Parathyroid adenoma (tissue), 2 donors: ENCODE measurements at regions not wholly inside any gene's neighbourhood (a gene's known extent, or its start where the extent isn't known, plus 50 kb on each side); places are given as distances from the start of the nearest gene placed in this dataset.

ENCODE experiments used
- H2AFZ ChIP-seq: fragments of 300-600 bp; sonication (generic); one replicate; pipeline ENCODE4 v1.7.0; 2017; ENCODE audit warnings: antibody characterized with exemption, mild to moderate bottlenecking
- H3K27ac ChIP-seq: fragments of 300-600 bp; sonication (generic); one replicate; pipeline ENCODE4 v1.7.0; 2017
- H3K27me3 ChIP-seq: fragments of 300-600 bp; sonication (generic); one replicate; pipeline ENCODE4 v1.7.0; 2017; ENCODE audit warnings: low read length; ENCODE audit not compliant: control insufficient read depth, insufficient read depth
- H3K36me3 ChIP-seq: fragments of 300-600 bp; sonication (generic); one replicate; pipeline ENCODE4 v1.7.0; 2017; ENCODE audit warnings: low read length; ENCODE audit not compliant: control insufficient read depth, insufficient read depth
- H3K4me1 ChIP-seq: fragments of 300-600 bp; sonication (generic); one replicate; pipeline ENCODE4 v1.7.0; 2017; ENCODE audit warnings: control low read depth
- H3K4me2 ChIP-seq: fragments of 300-600 bp; sonication (generic); one replicate; pipeline ENCODE4 v1.7.0; 2017; ENCODE audit warnings: low read length
- H3K4me3 ChIP-seq: fragments of 300-600 bp; sonication (generic); one replicate; pipeline ENCODE4 v1.7.0; 2017; ENCODE audit warnings: low read depth, low read length
- H3K79me2 ChIP-seq: fragments of 300-600 bp; sonication (generic); one replicate; pipeline ENCODE4 v1.7.0; 2017; ENCODE audit warnings: control low read depth
- H3K9ac ChIP-seq: fragments of 300-600 bp; sonication (generic); one replicate; pipeline ENCODE4 v1.7.0; 2017; ENCODE audit warnings: mild to moderate bottlenecking
- H3K9me3 ChIP-seq: fragments of 300-600 bp; sonication (generic); one replicate; pipeline ENCODE4 v1.7.0; 2017; ENCODE audit warnings: low read length; ENCODE audit not compliant: control insufficient read depth
- CTCF ChIP-seq: fragments of 300-600 bp; sonication (generic); IDR thresholded peaks from one replicate; pipeline ENCODE4 v1.7.0; 2017; ENCODE audit warnings: antibody characterized with exemption, mild to moderate bottlenecking
- donor health status: primary hyperparathyroidism.

GRCh38 chr20:59453759-59454560 is 150.4 kb upstream of the PHACTR3 start:
- Histone ChIP-seq H3K4me2 (no peak overlapping the region), H3K36me3 (no peaks in the 10 kb centered on the region), H3K4me3 (no peak overlapping the region), H3K27me3 (no peaks in the 10 kb centered on the region), H3K9me3 (no peaks in the 10 kb centered on the region), H2AFZ (no peak overlapping the region), H3K79me2 (no peaks in the 10 kb centered on the region), H3K4me1 (no peaks in the 10 kb centered on the region), H3K9ac (no peak overlapping the region), H3K27ac (no peak overlapping the region)
- TF ChIP-seq CTCF = no peak

- no peak overlapping the region for H2AFZ ChIP-seq
- no peak overlapping the region for H3K27ac ChIP-seq
- no peak overlapping the region for H3K4me2 ChIP-seq
- H3K27me3 ChIP-seq = no peaks in the 10 kb centered on the region
- no peaks in the 10 kb centered on the region for H3K4me1 ChIP-seq
- no peak overlapping the region for H3K4me3 ChIP-seq
- no peak overlapping the region for H3K9ac ChIP-seq
- H3K36me3 ChIP-seq = no peaks in the 10 kb centered on the region
- no peaks in the 10 kb centered on the region for H3K9me3 ChIP-seq
- no peaks in the 10 kb centered on the region for H3K79me2 ChIP-seq
- TF ChIP-seq CTCF = peak; percentile 30
These were observed 148.7 kb upstream of the PHACTR3 start for GRCh38 chr20:59455402-59456341.

GRCh38 chr20:59456342-59457279 is 147.7 kb upstream of the PHACTR3 start:
- Histone ChIP-seq H3K79me2 (no peaks in the 10 kb centered on the region), H3K27me3 (no peaks in the 10 kb centered on the region), H3K9me3 (no peaks in the 10 kb centered on the region), H3K4me2 (no peak overlapping the region), H3K36me3 (no peaks in the 10 kb centered on the region), H3K4me1 (no peaks in the 10 kb centered on the region), H2AFZ (no peak overlapping the region), H3K4me3 (no peak overlapping the region), H3K9ac (no peak overlapping the region), H3K27ac (no peak overlapping the region)
- no peak for TF ChIP-seq CTCF

GRCh38 chr20:59458645-59459044 is 145.7 kb upstream of the PHACTR3 start:
- Histone ChIP-seq H2AFZ (no peak overlapping the region), H3K4me1 (no peaks in the 10 kb centered on the region), H3K27me3 (no peaks in the 10 kb centered on the region), H3K36me3 (no peaks in the 10 kb centered on the region), H3K79me2 (no peaks in the 10 kb centered on the region), H3K27ac (no peak overlapping the region), H3K4me2 (no peak overlapping the region), H3K9ac (no peak overlapping the region), H3K4me3 (no peak overlapping the region), H3K9me3 (no peaks in the 10 kb centered on the region)
- no peak for TF ChIP-seq CTCF
